Gastrocnemius medialis (tissue), 4 donors: ENCODE measurements at regions not wholly inside any gene's neighbourhood (a gene's known extent, or its start where the extent isn't known, plus 50 kb on each side); places are given as distances from the start of the nearest gene placed in this dataset.

Experiments
- ATAC-seq, 2 donors: fragments of 150-250 bp; one replicate each; pipeline ENCODE4 v1.9.1; 2016
- DNase-seq, 2 donors: peaks; one replicate each; pipeline ENCODE4 v3.0.0-alpha.2; 2019
- H3K27ac ChIP-seq, 4 donors: fragments of 200-600 bp; sonication (generic); 1 replicate in 1 of 4; 2 replicates in 3 of 4; pipeline ENCODE4 v1.5.1; 2016 to 2018; ENCODE audit warnings: mild to moderate bottlenecking in 2 of 4, moderate library complexity in 1 of 4
- H3K27me3 ChIP-seq, 3 donors: fragments of 200-600 bp; sonication (generic) in 2 of 3; 1 replicate in 1 of 3; 2 replicates in 2 of 3; pipeline versions ENCODE4 v1.5.1 to v1.6.0; 2016 to 2019; ENCODE audit warnings: mild to moderate bottlenecking in 1 of 3, moderate library complexity in 1 of 3
- H3K36me3 ChIP-seq, 2 donors: fragments of 200-600 bp; sonication (generic) in 1 of 2; one replicate each; pipeline ENCODE4 v1.5.1; 2017 to 2018
- H3K4me1 ChIP-seq, 2 donors: fragments of 200-600 bp; sonication (generic) in 1 of 2; one replicate each; pipeline ENCODE4 v1.5.1; 2016 to 2017; ENCODE audit warnings: mild to moderate bottlenecking in 2 of 2
- H3K4me3 ChIP-seq, 4 donors: fragments of 200-600 bp; sonication (generic) in 3 of 4; 1 replicate in 1 of 4; 2 replicates in 3 of 4; pipeline ENCODE4 v1.5.1; 2016 to 2019; ENCODE audit warnings: mild to moderate bottlenecking in 2 of 4
- H3K9me3 ChIP-seq, 3 donors: fragments of 200-600 bp; sonication (generic) in 2 of 3; 1 replicate in 1 of 3; 2 replicates in 2 of 3; pipeline ENCODE4 v1.5.1; 2016 to 2019
- POLR2A ChIP-seq, 2 donors: fragments of 450-650 bp; IDR thresholded peaks; one replicate each; pipeline ENCODE4 v1.6.1; 2017; ENCODE audit warnings: antibody characterized with exemption in 2 of 2, mild to moderate bottlenecking in 2 of 2, moderate library complexity in 2 of 2
- in situ Hi-C, 4 donors: fragments of 200-750 bp; cut with MboI; loops; one replicate each; pipeline versions ENCODE4 v1.15.0 to v1.8.0; 2017; ENCODE audit warnings: low sequenced_read_pairs in 4 of 4
- intact Hi-C: fragments of 100-400 bp; cut with DNase I; formaldehyde crosslinking; loops from one replicate; pipeline ENCODE4 v1.15.1; 2023; ENCODE audit warnings: low total_unique reads
- TF ChIP-seq, protein P1 (sequence below), 5 experiments: fragments of 450-650 bp in 3 of 5; fragments of 200-600 bp in 2 of 5; sonication (generic) in 2 of 5; IDR thresholded peaks in 4 of 5; conservative IDR thresholded peaks in 1 of 5; 1 replicate in 4 of 5; 2 replicates in 1 of 5; pipeline ENCODE4 v1.5.1; 2016 to 2019; ENCODE audit warnings: antibody characterized with exemption in 5 of 5, mild to moderate bottlenecking in 3 of 5, moderate library complexity in 3 of 5

DNA sequence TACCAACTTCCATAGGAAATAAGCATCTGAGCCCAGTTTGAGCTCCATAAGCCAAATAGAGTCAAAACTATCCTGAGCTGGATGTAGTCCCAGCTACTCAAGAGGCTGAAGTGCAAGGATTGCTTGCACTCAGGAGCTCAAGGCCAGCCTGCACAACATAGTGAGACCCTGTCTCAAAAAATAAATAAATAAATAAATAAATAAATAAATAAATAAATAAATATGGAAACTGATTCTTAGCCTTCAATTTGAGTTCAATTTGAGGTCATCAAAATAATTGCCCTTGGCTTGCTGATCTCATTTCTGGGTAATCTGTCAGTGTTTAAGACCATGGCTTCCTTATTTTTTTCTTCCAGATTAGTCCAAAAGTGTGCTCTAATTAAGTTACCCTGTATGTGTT lies 184.9 kb upstream of the CDH20 start:
- in situ Hi-C loops = no loop called here
- H3K27ac ChIP-seq = no peak overlapping the region
- H3K9me3 ChIP-seq = no peaks in the 10 kb centered on the region
- no peaks in the 10 kb centered on the region for H3K4me1 ChIP-seq
- ATAC-seq (no peak), DNase-seq (no peak)
- TF ChIP-seq, protein P1, sequence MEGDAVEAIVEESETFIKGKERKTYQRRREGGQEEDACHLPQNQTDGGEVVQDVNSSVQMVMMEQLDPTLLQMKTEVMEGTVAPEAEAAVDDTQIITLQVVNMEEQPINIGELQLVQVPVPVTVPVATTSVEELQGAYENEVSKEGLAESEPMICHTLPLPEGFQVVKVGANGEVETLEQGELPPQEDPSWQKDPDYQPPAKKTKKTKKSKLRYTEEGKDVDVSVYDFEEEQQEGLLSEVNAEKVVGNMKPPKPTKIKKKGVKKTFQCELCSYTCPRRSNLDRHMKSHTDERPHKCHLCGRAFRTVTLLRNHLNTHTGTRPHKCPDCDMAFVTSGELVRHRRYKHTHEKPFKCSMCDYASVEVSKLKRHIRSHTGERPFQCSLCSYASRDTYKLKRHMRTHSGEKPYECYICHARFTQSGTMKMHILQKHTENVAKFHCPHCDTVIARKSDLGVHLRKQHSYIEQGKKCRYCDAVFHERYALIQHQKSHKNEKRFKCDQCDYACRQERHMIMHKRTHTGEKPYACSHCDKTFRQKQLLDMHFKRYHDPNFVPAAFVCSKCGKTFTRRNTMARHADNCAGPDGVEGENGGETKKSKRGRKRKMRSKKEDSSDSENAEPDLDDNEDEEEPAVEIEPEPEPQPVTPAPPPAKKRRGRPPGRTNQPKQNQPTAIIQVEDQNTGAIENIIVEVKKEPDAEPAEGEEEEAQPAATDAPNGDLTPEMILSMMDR (IDR thresholded peaks at IDR 0.05 in 4 of 5, conservative IDR thresholded peaks at IDR 0.05 in 1 of 5) = no peak
- no peak for TF ChIP-seq POLR2A (IDR thresholded peaks at IDR 0.05)
- H3K36me3 ChIP-seq = no peaks in the 10 kb centered on the region
- H3K27me3 ChIP-seq = no peaks in the 10 kb centered on the region
- no peak overlapping the region for H3K4me3 ChIP-seq
- intact Hi-C loops = no loop called here

GRCh38 chr18:61149786-61150185 lies 183.4 kb upstream of the CDH20 start:
- no peak for ATAC-seq
- H3K27ac ChIP-seq = no peak overlapping the region
- no peaks in the 10 kb centered on the region for H3K9me3 ChIP-seq
- TF ChIP-seq, protein P1 (IDR thresholded peaks at IDR 0.05 in 4 of 5, conservative IDR thresholded peaks at IDR 0.05 in 1 of 5) = no peak
- no peak for TF ChIP-seq POLR2A (IDR thresholded peaks at IDR 0.05)
- no peaks in the 10 kb centered on the region for H3K36me3 ChIP-seq
- DNase-seq = no peak
- intact Hi-C loops (no loop called here), in situ Hi-C loops (no loop called here)
- H3K27me3 ChIP-seq = no peaks in the 10 kb centered on the region
- no peaks in the 10 kb centered on the region for H3K4me1 ChIP-seq
- H3K4me3 ChIP-seq = no peak overlapping the region

DNA sequence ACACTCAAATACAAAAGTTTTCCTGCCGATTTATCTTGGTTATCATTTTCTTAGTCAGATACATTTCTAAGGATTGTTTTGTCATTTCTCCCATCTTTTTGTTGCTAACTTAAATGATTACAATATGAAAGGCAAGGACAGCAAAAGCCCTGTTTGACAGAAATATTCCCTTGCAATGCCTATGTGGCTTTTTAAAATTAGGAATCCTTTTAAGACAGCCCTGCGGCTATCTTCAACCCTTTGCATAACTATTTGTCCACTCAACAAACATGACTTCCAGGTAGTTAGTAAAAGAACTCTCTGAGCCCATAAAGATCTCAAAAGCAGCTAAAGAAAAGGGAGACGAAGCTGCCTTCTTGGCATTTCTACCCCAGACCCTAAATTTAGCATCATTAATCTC lies 179.7 kb upstream of the CDH20 start:
- Histone ChIP-seq H3K36me3 (no peaks in the 10 kb centered on the region), H3K27ac (no peak overlapping the region), H3K4me1 (no peaks in the 10 kb centered on the region), H3K4me3 (no peak overlapping the region), H3K27me3 (no peaks in the 10 kb centered on the region), H3K9me3 (no peaks in the 10 kb centered on the region)
- in situ Hi-C loops (no loop called here), intact Hi-C loops (no loop called here)
- TF ChIP-seq, protein P1 (IDR thresholded peaks at IDR 0.05 in 4 of 5, conservative IDR thresholded peaks at IDR 0.05 in 1 of 5) = no peak
- TF ChIP-seq POLR2A (IDR thresholded peaks at IDR 0.05) = no peak
- DNase-seq = no peak
- ATAC-seq = no peak

GRCh38 chr18:61154866-61155265 lies 178.4 kb upstream of the CDH20 start:
- DNase-seq = no peak
- Histone ChIP-seq H3K9me3 (no peaks in the 10 kb centered on the region), H3K36me3 (no peaks in the 10 kb centered on the region), H3K4me3 (no peak overlapping the region), H3K27me3 (no peaks in the 10 kb centered on the region), H3K27ac (no peak overlapping the region), H3K4me1 (no peaks in the 10 kb centered on the region)
- no peak for TF ChIP-seq POLR2A (IDR thresholded peaks at IDR 0.05)
- ATAC-seq = no peak
- intact Hi-C loops (no loop called here), in situ Hi-C loops (no loop called here)

DNA sequence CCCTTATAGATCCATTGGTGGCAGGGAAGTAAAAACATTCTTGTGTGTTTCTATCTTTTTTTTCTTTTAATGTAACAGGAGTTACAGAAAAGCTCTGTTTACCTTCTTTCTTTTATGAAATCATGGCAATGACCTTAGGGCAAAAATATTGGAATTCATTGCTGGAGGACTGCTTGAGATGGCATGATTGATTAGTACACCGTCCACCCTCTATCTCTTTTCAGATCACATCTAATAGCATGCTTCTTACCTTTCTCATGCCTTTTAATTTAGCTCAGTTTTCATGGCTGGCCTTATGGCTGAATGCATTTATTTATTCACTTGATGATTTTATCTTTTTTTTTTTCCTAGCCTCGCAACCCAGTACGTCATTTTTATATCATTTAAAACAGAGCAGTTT lies 177.6 kb upstream of the CDH20 start:
- no peak for ATAC-seq
- intact Hi-C loops = no loop called here

More for the DNA sequence above, 177.6 kb upstream of the CDH20 start:
- H3K4me1 ChIP-seq = no peaks in the 10 kb centered on the region
- H3K36me3 ChIP-seq = no peaks in the 10 kb centered on the region
- no peak for DNase-seq
- H3K4me3 ChIP-seq = no peak overlapping the region
- H3K27me3 ChIP-seq = no peaks in the 10 kb centered on the region
- H3K9me3 ChIP-seq = no peaks in the 10 kb centered on the region
- H3K27ac ChIP-seq = no peak overlapping the region
- in situ Hi-C loops = no loop called here
- TF ChIP-seq POLR2A (IDR thresholded peaks at IDR 0.05) = no peak
- TF ChIP-seq, protein P1 (IDR thresholded peaks at IDR 0.05 in 4 of 5, conservative IDR thresholded peaks at IDR 0.05 in 1 of 5) = no peak
